GM12878 (cell line): ENCODE measurements at regions not wholly inside any gene's neighbourhood (a gene's known extent, or its start where the extent isn't known, plus 50 kb on each side); places are given as distances from the start of the nearest gene placed in this dataset.

Experiments
- ATAC-seq: fragments of 200-7000 bp; cut with Tn5 transposase; 3 replicates; pipeline ENCODE4 v1.9.1; 2020; ENCODE audit warnings: mild to moderate bottlenecking, moderate library complexity
- BruUV-seq: library from RNA; stranded (reverse); fragments of 400-500 nt; replicated peaks from 2 replicates; lab custom pipeline; 2021; lab: Mats Ljungman, UMichigan
- CTCF ChIA-PET: fragments of 300-600 bp; sonication (Branson Sonifier 250); formaldehyde crosslinking; extraction: SDS; loops from one replicate; lab custom pipeline; 2021; ENCODE audit warnings: inconsistent platforms; lab: Yijun Ruan, JAX
- POLR2A ChIA-PET: fragments of 350-600 bp; formaldehyde crosslinking; extraction: SDS; loops from one replicate; lab custom pipeline; 2021; ENCODE audit warnings: inconsistent platforms; lab: Charles Lee
- RAD21 ChIA-PET: fragments of 300-600 bp; sonication (Branson Sonifier 250); formaldehyde crosslinking; loops from one replicate; lab custom pipeline; 2023; ENCODE audit warnings: antibody characterized with exemption; ENCODE audit not compliant: unreplicated experiment; lab: Charles Lee
- SMC1A ChIA-PET: fragments of 300-600 bp; sonication (Branson Sonifier 250); formaldehyde crosslinking; loops from one replicate; lab custom pipeline; 2023; ENCODE audit not compliant: unreplicated experiment, uncharacterized antibody; lab: Charles Lee
- DNase-seq: peaks from one replicate; pipeline ENCODE4 v3.0.0-alpha.2; 2011; ENCODE audit warnings: low read depth, low spot score
- FAIRE-seq: peaks from 3 replicates; lab custom pipeline; 2011; peaks lifted over from hg19 to GRCh38; lab: Jason Lieb, UNC
- H2AFZ ChIP-seq: 2 replicates; pipeline ENCODE4 v1.6.0; 2011; ENCODE audit warnings: low read depth, low read length, control low read depth; ENCODE audit not compliant: control insufficient read depth
- H3K27ac ChIP-seq: 2 replicates; pipeline ENCODE4 v1.5.1; 2011; ENCODE audit warnings: control low read depth; ENCODE audit not compliant: control insufficient read depth, insufficient read depth
- H3K27me3 ChIP-seq, 2 experiments: replicated peaks in 1 of 2; 2 replicates each; pipeline versions ENCODE4 v1.6.0 to v1.6.1; 2011; ENCODE audit warnings: low read length in 1 of 2; ENCODE audit not compliant: control insufficient read depth in 2 of 2, insufficient read depth in 2 of 2
- H3K36me3 ChIP-seq, 2 experiments: 2 replicates each; pipeline ENCODE4 v1.5.1; 2011; ENCODE audit warnings: low read length in 1 of 2; ENCODE audit not compliant: control insufficient read depth in 2 of 2, insufficient read depth in 2 of 2
- H3K4me1 ChIP-seq: 2 replicates; pipeline ENCODE4 v1.6.1; 2011; ENCODE audit warnings: mild to moderate bottlenecking, low read length, moderate library complexity, mixed read lengths; ENCODE audit not compliant: control insufficient read depth, insufficient read depth
- H3K4me2 ChIP-seq: 2 replicates; pipeline ENCODE4 v1.6.0; 2011; ENCODE audit warnings: control low read depth; ENCODE audit not compliant: control insufficient read depth, insufficient read depth
- H3K4me3 ChIP-seq: fragments of 200-600 bp; sonication (generic); 2 replicates; pipeline ENCODE4 v1.5.1; 2016
- H3K79me2 ChIP-seq: 2 replicates; pipeline ENCODE4 v1.6.0; 2011; ENCODE audit warnings: low read length; ENCODE audit not compliant: control insufficient read depth, insufficient read depth
- H3K9ac ChIP-seq: 2 replicates; pipeline ENCODE4 v1.8.0; 2011; ENCODE audit warnings: low read length, control low read depth, mixed read lengths; ENCODE audit not compliant: control insufficient read depth, insufficient read depth
- H3K9me3 ChIP-seq: replicated peaks from 3 replicates; pipeline ENCODE4 v1.5.1; 2011; ENCODE audit warnings: mild to moderate bottlenecking, low read length; ENCODE audit not compliant: control insufficient read depth, insufficient read depth
- H4K20me1 ChIP-seq: 2 replicates; pipeline ENCODE4 v1.6.0; 2011; ENCODE audit not compliant: control insufficient read depth, insufficient read depth
- HDAC6 ChIP-seq: fragments of 200-600 bp; sonication (generic); IDR thresholded peaks from one replicate; pipeline ENCODE4 v1.8.0; 2017; ENCODE audit warnings: antibody characterized with exemption; ENCODE audit not compliant: unreplicated experiment
- IRF3 ChIP-seq: fragments of 450-650 bp; IDR thresholded peaks from 2 replicates; pipeline ENCODE4 v1.6.1; 2014; ENCODE audit warnings: mild to moderate bottlenecking
- KDM1A ChIP-seq: fragments of 200-600 bp; sonication (generic); IDR thresholded peaks from 2 replicates; pipeline ENCODE4 v1.6.1; 2016; ENCODE audit warnings: borderline replicate concordance
- TCF3 ChIP-seq: IDR thresholded peaks from 2 replicates; pipeline ENCODE4 v1.6.1; 2012; ENCODE audit warnings: low read depth, mild to moderate bottlenecking, low read length, borderline replicate concordance; ENCODE audit not compliant: insufficient read depth
- ZNF24 ChIP-seq: fragments of 450-650 bp; IDR thresholded peaks from 2 replicates; pipeline ENCODE4 v1.6.1; 2017; ENCODE audit warnings: antibody characterized with exemption, mild to moderate bottlenecking
- WGBS: methylation state at CpG from one replicate; pipeline ENCODE4 v1.1.6; 2016; ENCODE audit warnings: low lambda C conversion rate; ENCODE audit not compliant: insufficient replicate concordance, insufficient coverage; ENCODE audit errors: missing lambda C conversion rate; 5-methylcytosine and 5-hydroxymethylcytosine counted together
- in situ Hi-C: fragments of 300-500 bp; cut with MboI; formaldehyde crosslinking; loops from 9 replicates; pipeline ENCODE4 v1.14.3; 2018; ENCODE audit warnings: mixed read lengths
- intact Hi-C: fragments of 100-400 bp; cut with micrococcal nuclease; formaldehyde crosslinking; loops from one replicate; pipeline ENCODE4 v1.14.2; 2022; ENCODE audit not compliant: unreplicated experiment
- TF ChIP-seq, protein P1 (sequence below): fragments of 450-650 bp; IDR thresholded peaks from 2 replicates; pipeline ENCODE4 v1.6.1; 2018; ENCODE audit warnings: mild to moderate bottlenecking, low read depth, moderate library complexity; ENCODE audit not compliant: partially characterized antibody

DNA sequence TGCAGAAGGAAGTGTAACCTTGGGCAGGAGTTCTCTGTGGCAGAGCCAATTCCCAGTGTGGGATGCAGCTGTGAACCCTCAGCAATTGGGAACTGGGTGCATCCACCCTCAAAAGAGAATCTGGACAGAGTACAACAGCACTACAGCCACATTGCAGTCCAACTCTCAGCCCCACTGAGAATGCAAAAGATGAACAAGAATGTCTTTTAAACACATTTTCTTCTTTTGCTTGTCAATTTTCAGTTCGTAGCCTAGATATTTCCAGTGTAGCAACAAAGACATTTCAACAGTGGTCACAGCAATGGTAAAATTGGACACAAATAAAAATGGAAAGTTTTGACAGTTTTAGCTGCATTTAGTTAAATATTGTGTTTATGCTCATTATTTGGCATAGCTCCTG is 114.0 kb upstream of the APP start:
- no TSS peak for BruUV-seq

More for the DNA sequence above, 114.0 kb upstream of the APP start:
- in situ Hi-C loops (no loop called here), intact Hi-C loops (no loop called here)
- no peaks in the 10 kb centered on the region for H4K20me1 ChIP-seq
- DNase-seq (no peak), FAIRE-seq (no peak), ATAC-seq (no peak)
- H3K4me2 ChIP-seq: no peak overlapping the region
- ChIA-PET SMC1A (no interaction called here), RAD21 (no interaction called here), POLR2A (no interaction called here), CTCF (interaction anchor here (0.7 kb wide), 1 partner anchor 317 kb away, joined by 3 read pairs; no protein-coding TSS in a partner anchor)
- no peak overlapping the region for H3K4me3 ChIP-seq
- H3K27me3 ChIP-seq: no peaks in the 10 kb centered on the region
- no peaks in the 10 kb centered on the region for H3K4me1 ChIP-seq
- WGBS: 20% methylated on average over 1 of the region's 1 CpG
- TF ChIP-seq TCF3: no peak
- no peak for TF ChIP-seq HDAC6
- no peak for TF ChIP-seq ZNF24
- TF ChIP-seq IRF3: no peak
- TF ChIP-seq, protein P1, sequence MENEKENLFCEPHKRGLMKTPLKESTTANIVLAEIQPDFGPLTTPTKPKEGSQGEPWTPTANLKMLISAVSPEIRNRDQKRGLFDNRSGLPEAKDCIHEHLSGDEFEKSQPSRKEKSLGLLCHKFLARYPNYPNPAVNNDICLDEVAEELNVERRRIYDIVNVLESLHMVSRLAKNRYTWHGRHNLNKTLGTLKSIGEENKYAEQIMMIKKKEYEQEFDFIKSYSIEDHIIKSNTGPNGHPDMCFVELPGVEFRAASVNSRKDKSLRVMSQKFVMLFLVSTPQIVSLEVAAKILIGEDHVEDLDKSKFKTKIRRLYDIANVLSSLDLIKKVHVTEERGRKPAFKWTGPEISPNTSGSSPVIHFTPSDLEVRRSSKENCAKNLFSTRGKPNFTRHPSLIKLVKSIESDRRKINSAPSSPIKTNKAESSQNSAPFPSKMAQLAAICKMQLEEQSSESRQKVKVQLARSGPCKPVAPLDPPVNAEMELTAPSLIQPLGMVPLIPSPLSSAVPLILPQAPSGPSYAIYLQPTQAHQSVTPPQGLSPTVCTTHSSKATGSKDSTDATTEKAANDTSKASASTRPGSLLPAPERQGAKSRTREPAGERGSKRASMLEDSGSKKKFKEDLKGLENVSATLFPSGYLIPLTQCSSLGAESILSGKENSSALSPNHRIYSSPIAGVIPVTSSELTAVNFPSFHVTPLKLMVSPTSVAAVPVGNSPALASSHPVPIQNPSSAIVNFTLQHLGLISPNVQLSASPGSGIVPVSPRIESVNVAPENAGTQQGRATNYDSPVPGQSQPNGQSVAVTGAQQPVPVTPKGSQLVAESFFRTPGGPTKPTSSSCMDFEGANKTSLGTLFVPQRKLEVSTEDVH: no peak
- TF ChIP-seq KDM1A: no peak
- no peaks in the 10 kb centered on the region for H3K36me3 ChIP-seq
- H2AFZ ChIP-seq: no peak overlapping the region
- no peak overlapping the region for H3K27ac ChIP-seq
- H3K9ac ChIP-seq: no peak overlapping the region
- H3K9me3 ChIP-seq: no peaks in the 10 kb centered on the region
- H3K79me2 ChIP-seq: no peaks in the 10 kb centered on the region
